ENCODE measurements at regions not wholly inside any gene's neighbourhood (a gene's known extent, or its start where the extent isn't known, plus 50 kb on each side); places are given as distances from the start of the nearest gene placed in this dataset.

GRCh38 chr9:78606001-78606379, 309.1 kb downstream of the PSAT1 start:
- DNase-seq, result no peak

- no peak for DNase-seq
Measured at GRCh38 chr9:78607853-78608252, 310.9 kb downstream of the PSAT1 start.

- DNase-seq, result no peak
Measured at GRCh38 chr9:78609450-78609849, 312.5 kb downstream of the PSAT1 start.

- DNase-seq, result no peak
Measured at GRCh38 chr9:78612091-78612490, 315.2 kb downstream of the PSAT1 start.

- no peak for DNase-seq
Measured at GRCh38 chr9:78613006-78613405, 316.1 kb downstream of the PSAT1 start.

GRCh38 chr9:78614892-78615291, 318.0 kb downstream of the PSAT1 start:
- no peak for DNase-seq

GRCh38 chr9:78615372-78615771, 318.4 kb downstream of the PSAT1 start:
- no peak for DNase-seq

GRCh38 chr9:78618735-78619134, 321.8 kb downstream of the PSAT1 start:
- DNase-seq, result no peak

- DNase-seq, result no peak
Measured at GRCh38 chr9:78620303-78620702, 323.4 kb downstream of the PSAT1 start.

- no peak for DNase-seq
Measured at GRCh38 chr9:78620764-78621163, 323.8 kb downstream of the PSAT1 start.

GRCh38 chr9:78622126-78622525, 325.2 kb downstream of the PSAT1 start:
- no peak for DNase-seq

- DNase-seq, result no peak
Measured at GRCh38 chr9:78626971-78627370, 330.0 kb downstream of the PSAT1 start.

GRCh38 chr9:78630966-78631365, 334.0 kb downstream of the PSAT1 start:
- DNase-seq, result no peak

- no peak for DNase-seq
Measured at GRCh38 chr9:78640728-78641127, 343.8 kb downstream of the PSAT1 start.

- no peak for DNase-seq
Measured at GRCh38 chr9:78644359-78644758, 347.4 kb downstream of the PSAT1 start.

GRCh38 chr9:78654324-78654723, 357.4 kb downstream of the PSAT1 start:
- DNase-seq, result no peak

GRCh38 chr9:78663369-78663768, 366.4 kb downstream of the PSAT1 start:
- no peak for DNase-seq

GRCh38 chr9:78664370-78664769, 367.4 kb downstream of the PSAT1 start:
- no peak for DNase-seq

GRCh38 chr9:78666818-78667414, 370.0 kb downstream of the PSAT1 start:
- DNase-seq, result no peak

GRCh38 chr9:78668148-78668832, 371.4 kb downstream of the PSAT1 start:
- DNase-seq, result no peak

- no peak for DNase-seq
Measured at GRCh38 chr9:78669591-78669990, 372.7 kb downstream of the PSAT1 start.

- no peak for DNase-seq
Measured at GRCh38 chr9:78671785-78672184, 374.9 kb downstream of the PSAT1 start.

- DNase-seq, result no peak
Measured at GRCh38 chr9:78674874-78675273, 377.9 kb downstream of the PSAT1 start.

- no peak for DNase-seq
Measured at GRCh38 chr9:78676009-78676408, 379.1 kb downstream of the PSAT1 start.

- no peak for DNase-seq
Measured at GRCh38 chr9:78676623-78677022, 379.7 kb downstream of the PSAT1 start.
